Right lobe of liver (tissue), 4 donors: ENCODE measurements at regions not wholly inside any gene's neighbourhood (a gene's known extent, or its start where the extent isn't known, plus 50 kb on each side); places are given as distances from the start of the nearest gene placed in this dataset.

Experiments used
- POLR2A ChIP-seq: fragments of 450-650 bp; IDR thresholded peaks from one replicate; pipeline ENCODE4 v1.6.1; 2017; ENCODE audit warnings: antibody characterized with exemption, mild to moderate bottlenecking
- TF ChIP-seq, protein P1 (sequence below), 4 donors: fragments of 200-600 bp in 3 of 4; fragments of 450-650 bp in 1 of 4; IDR thresholded peaks; one replicate each; pipeline versions ENCODE4 v1.5.1 to v1.8.0; 2016 to 2022; ENCODE audit warnings: antibody characterized with exemption in 4 of 4, mild to moderate bottlenecking in 2 of 4
- donor health status: DM: no; HTN: no; CAD: no.
- donor health status: DM: no; HTN: no; CAD: no.
- donor health status: DM: no; HTN: yes; CAD: no.

DNA sequence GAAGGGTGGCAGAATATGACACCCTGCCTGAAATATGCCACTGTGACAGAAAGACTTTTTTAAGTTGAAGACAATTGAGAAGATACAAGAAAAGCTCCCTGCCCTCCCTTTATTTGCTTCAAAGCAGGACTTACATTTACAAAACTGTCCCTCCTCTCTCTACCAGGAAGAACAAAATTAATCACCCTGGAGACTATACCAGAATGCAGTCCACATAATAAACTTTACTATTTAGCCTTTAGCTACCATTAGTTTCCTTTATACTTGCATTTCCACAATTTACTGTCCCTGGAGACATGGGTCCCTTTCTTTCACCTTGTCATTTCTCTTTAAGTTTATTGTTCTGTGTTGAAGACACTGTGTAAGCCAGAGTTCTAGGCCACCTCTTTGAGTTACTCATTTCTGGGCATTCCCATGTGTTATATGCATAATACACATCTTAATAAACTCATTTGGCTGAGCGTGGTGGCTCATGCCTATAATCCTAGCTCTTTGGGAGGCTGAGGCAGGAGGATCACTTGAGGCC, 238.8 kb downstream of the RFC3 start:
- TF ChIP-seq, protein P1, sequence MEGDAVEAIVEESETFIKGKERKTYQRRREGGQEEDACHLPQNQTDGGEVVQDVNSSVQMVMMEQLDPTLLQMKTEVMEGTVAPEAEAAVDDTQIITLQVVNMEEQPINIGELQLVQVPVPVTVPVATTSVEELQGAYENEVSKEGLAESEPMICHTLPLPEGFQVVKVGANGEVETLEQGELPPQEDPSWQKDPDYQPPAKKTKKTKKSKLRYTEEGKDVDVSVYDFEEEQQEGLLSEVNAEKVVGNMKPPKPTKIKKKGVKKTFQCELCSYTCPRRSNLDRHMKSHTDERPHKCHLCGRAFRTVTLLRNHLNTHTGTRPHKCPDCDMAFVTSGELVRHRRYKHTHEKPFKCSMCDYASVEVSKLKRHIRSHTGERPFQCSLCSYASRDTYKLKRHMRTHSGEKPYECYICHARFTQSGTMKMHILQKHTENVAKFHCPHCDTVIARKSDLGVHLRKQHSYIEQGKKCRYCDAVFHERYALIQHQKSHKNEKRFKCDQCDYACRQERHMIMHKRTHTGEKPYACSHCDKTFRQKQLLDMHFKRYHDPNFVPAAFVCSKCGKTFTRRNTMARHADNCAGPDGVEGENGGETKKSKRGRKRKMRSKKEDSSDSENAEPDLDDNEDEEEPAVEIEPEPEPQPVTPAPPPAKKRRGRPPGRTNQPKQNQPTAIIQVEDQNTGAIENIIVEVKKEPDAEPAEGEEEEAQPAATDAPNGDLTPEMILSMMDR (IDR thresholded peaks at IDR 0.05): no peak
- no peak for TF ChIP-seq POLR2A
